Mesothelial cell of epicardium (in vitro differentiated cells): ENCODE measurements at regions not wholly inside any gene's neighbourhood (a gene's known extent, or its start where the extent isn't known, plus 50 kb on each side); places are given as distances from the start of the nearest gene placed in this dataset.

Experiments used
- DNase-seq, 2 experiments: peaks; one replicate each; pipeline ENCODE4 v3.0.0; 2021; ENCODE audit warnings: low spot score in 2 of 2; ENCODE audit not compliant: unreplicated experiment in 2 of 2
- H3K27ac Mint-ChIP-seq: 2 replicates; pipeline ENCODE4 v1.8.0; 2021; ENCODE audit warnings: mixed read lengths
- H3K27me3 Mint-ChIP-seq: 2 replicates; pipeline ENCODE4 v1.8.0; 2021; ENCODE audit warnings: low read depth, mixed read lengths
- H3K36me3 Mint-ChIP-seq: 2 replicates; pipeline ENCODE4 v1.8.0; 2021; ENCODE audit warnings: mixed read lengths
- H3K4me1 Mint-ChIP-seq: 2 replicates; pipeline ENCODE4 v1.8.0; 2021; ENCODE audit warnings: mixed read lengths
- H3K4me3 Mint-ChIP-seq: 2 replicates; pipeline ENCODE4 v1.8.0; 2021; ENCODE audit warnings: mild to moderate bottlenecking, moderate library complexity, mixed read lengths
- H3K9me3 Mint-ChIP-seq: 2 replicates; pipeline ENCODE4 v1.8.0; 2021; ENCODE audit warnings: mixed read lengths
- CTCF ChIP-seq: fragments of 200-600 bp; sonication (generic); IDR thresholded peaks from one replicate; pipeline ENCODE4 v1.5.0; 2021; ENCODE audit warnings: antibody characterized with exemption; ENCODE audit not compliant: unreplicated experiment

GRCh38 chr20:60956194-60956593 lies 295.9 kb upstream of the CDH4 start:
- Mint-ChIP-seq H3K27ac (no peak overlapping the region), H3K4me1 (no peaks in the 10 kb centered on the region), H3K27me3 (no peaks in the 10 kb centered on the region), H3K9me3 (peaks cover 5% of the 10 kb centered on the region), H3K36me3 (no peaks in the 10 kb centered on the region), H3K4me3 (no peak overlapping the region)
- no peak for TF ChIP-seq CTCF
- DNase-seq: no peak

DNA sequence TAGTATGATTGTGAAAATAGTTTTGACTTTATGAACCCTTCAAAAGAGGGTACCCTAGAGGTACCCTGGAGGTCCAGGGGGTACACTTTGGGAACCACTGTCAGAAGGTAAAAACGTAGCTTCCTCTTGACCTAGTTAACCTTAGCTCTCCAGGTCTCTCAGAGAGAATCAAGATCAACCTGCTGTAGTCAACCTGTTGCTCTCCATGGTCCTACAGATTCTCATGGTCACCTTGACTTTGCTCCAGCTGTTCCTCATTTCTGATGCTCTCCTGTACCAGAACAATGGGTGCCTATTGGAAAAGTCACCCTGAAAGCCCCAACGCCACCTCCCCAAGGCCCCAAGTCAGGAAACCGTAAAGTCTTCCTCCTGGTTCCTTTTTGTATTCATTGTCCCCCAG lies 294.4 kb upstream of the CDH4 start:
- Mint-ChIP-seq H3K27me3 (no peaks in the 10 kb centered on the region), H3K4me3 (no peak overlapping the region), H3K4me1 (no peaks in the 10 kb centered on the region), H3K9me3 (peaks cover 5% of the 10 kb centered on the region), H3K36me3 (no peaks in the 10 kb centered on the region), H3K27ac (no peak overlapping the region)
- no peak for TF ChIP-seq CTCF
- no peak for DNase-seq

- Mint-ChIP-seq H3K4me3 (no peak overlapping the region), H3K27ac (no peak overlapping the region), H3K36me3 (no peaks in the 10 kb centered on the region), H3K4me1 (no peaks in the 10 kb centered on the region), H3K9me3 (peaks cover 5% of the 10 kb centered on the region), H3K27me3 (peaks cover 3% of the 10 kb centered on the region)
- TF ChIP-seq CTCF: no peak
- DNase-seq: no peak
Observed at GRCh38 chr20:60959971-60960370, 292.1 kb upstream of the CDH4 start.

DNA sequence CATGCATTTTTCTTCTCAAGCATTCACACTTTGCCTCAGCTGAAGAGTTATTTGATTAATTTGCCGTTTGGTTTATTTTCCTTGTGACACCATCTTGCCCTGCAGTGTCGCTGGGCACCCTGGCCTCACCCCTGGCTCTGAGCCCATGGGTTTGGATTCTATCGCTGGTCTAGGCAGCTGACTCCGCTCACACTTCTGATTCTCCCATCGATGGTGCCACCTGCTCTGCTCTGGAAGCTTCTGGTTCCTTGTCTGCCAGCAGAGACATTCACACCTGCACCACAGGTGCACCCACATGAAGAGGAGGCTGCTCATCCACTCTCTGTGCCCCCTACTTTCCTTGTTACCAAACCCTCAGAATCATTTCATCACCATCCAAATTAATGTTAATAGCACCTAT lies 291.6 kb upstream of the CDH4 start:
- no peak for DNase-seq
- Mint-ChIP-seq H3K4me1 (no peaks in the 10 kb centered on the region), H3K4me3 (no peak overlapping the region), H3K36me3 (no peaks in the 10 kb centered on the region), H3K27ac (no peak overlapping the region), H3K9me3 (peaks cover 5% of the 10 kb centered on the region), H3K27me3 (peaks cover 3% of the 10 kb centered on the region)
- TF ChIP-seq CTCF: no peak

DNA sequence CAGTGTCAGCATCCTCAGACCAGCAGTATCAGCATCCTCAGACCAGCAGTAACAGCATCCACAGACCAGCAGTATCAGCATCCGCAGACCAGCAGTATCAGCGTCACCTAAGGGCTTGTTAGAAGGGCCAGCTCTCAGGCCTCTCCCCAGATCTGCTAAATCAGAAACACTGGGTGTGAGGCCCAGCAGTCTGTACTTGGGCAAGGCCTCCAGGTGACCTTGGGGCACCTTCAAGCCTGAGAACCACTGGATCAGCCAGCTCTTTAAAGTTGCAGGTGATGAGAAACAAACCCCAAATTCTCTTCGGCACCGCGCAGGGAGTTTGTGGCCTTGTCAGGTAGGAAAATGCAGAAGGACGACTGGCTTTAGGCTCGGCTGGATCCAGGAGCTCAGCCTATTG lies 290.5 kb upstream of the CDH4 start:
- TF ChIP-seq CTCF: no peak
- DNase-seq: no peak
- Mint-ChIP-seq H3K4me3 (no peak overlapping the region), H3K9me3 (peaks cover 5% of the 10 kb centered on the region), H3K27ac (no peak overlapping the region), H3K27me3 (peaks cover 3% of the 10 kb centered on the region), H3K4me1 (no peaks in the 10 kb centered on the region), H3K36me3 (no peaks in the 10 kb centered on the region)

GRCh38 chr20:60962367-60963045 lies 289.6 kb upstream of the CDH4 start:
- DNase-seq: no peak

More at GRCh38 chr20:60962367-60963045, 289.6 kb upstream of the CDH4 start:
- no peaks in the 10 kb centered on the region for H3K36me3 Mint-ChIP-seq
- TF ChIP-seq CTCF: no peak
- no peak overlapping the region for H3K4me3 Mint-ChIP-seq
- H3K4me1 Mint-ChIP-seq: no peaks in the 10 kb centered on the region
- H3K27ac Mint-ChIP-seq: no peak overlapping the region
- peaks cover 5% of the 10 kb centered on the region for H3K9me3 Mint-ChIP-seq
- H3K27me3 Mint-ChIP-seq: peaks cover 3% of the 10 kb centered on the region
